Stomach (tissue), 4 donors: ENCODE measurements at regions not wholly inside any gene's neighbourhood (a gene's known extent, or its start where the extent isn't known, plus 50 kb on each side); places are given as distances from the start of the nearest gene placed in this dataset.

ENCODE experiments used
- CTCF ChIP-seq, 7 experiments: fragments of 450-650 bp in 4 of 7; fragments of 200-600 bp in 3 of 7; sonication (generic) in 3 of 7; IDR thresholded peaks; one replicate each; pipeline ENCODE4 v1.5.1; 2016 to 2019; ENCODE audit warnings: antibody characterized with exemption in 7 of 7, control low read depth in 2 of 7, mild to moderate bottlenecking in 1 of 7
- EP300 ChIP-seq: sonication (generic); formaldehyde crosslinking; IDR thresholded peaks from one replicate; pipeline ENCODE4 v1.6.1; 2017; ENCODE audit warnings: antibody characterized with exemption
- POLR2A ChIP-seq, 4 donors: fragments of 450-650 bp; IDR thresholded peaks; one replicate each; pipeline ENCODE4 v1.6.1; 2016; ENCODE audit warnings: antibody characterized with exemption in 4 of 4, control low read depth in 2 of 4, mild to moderate bottlenecking in 1 of 4, moderate library complexity in 1 of 4

- TF ChIP-seq CTCF (IDR thresholded peaks at IDR 0.05) (no peak), POLR2A (IDR thresholded peaks at IDR 0.05) (no peak), EP300 (no peak)
These were observed 147.9 kb upstream of the RORA start for GRCh38 chr15:61376961-61377360.
